Endothelial cell of umbilical vein (primary cell): ENCODE measurements at regions not wholly inside any gene's neighbourhood (a gene's known extent, or its start where the extent isn't known, plus 50 kb on each side); places are given as distances from the start of the nearest gene placed in this dataset.

Experiments
- POLR2A ChIP-seq: IDR thresholded peaks from 2 replicates; pipeline ENCODE4 v1.6.1; 2012; ENCODE audit warnings: low read depth, mild to moderate bottlenecking, control low read depth, low read length
- POLR2AphosphoS5 ChIP-seq: IDR thresholded peaks from 2 replicates; pipeline ENCODE4 v1.6.1; 2012; ENCODE audit warnings: low read depth, mild to moderate bottlenecking, control low read depth, low read length, moderate library complexity; ENCODE audit not compliant: insufficient read depth
- TF ChIP-seq, protein P1 (sequence below), 2 donors: IDR thresholded peaks; 1 replicate in 1 of 2; 2 replicates in 1 of 2; pipeline ENCODE4 v1.5.1; 2011; ENCODE audit warnings: low read length in 2 of 2, mild to moderate bottlenecking in 2 of 2, moderate library complexity in 2 of 2, control low read depth in 1 of 2, inconsistent platforms in 1 of 2, low read depth in 1 of 2; ENCODE audit not compliant: insufficient read depth in 1 of 2; ENCODE audit errors: extremely low read depth in 1 of 2

DNA sequence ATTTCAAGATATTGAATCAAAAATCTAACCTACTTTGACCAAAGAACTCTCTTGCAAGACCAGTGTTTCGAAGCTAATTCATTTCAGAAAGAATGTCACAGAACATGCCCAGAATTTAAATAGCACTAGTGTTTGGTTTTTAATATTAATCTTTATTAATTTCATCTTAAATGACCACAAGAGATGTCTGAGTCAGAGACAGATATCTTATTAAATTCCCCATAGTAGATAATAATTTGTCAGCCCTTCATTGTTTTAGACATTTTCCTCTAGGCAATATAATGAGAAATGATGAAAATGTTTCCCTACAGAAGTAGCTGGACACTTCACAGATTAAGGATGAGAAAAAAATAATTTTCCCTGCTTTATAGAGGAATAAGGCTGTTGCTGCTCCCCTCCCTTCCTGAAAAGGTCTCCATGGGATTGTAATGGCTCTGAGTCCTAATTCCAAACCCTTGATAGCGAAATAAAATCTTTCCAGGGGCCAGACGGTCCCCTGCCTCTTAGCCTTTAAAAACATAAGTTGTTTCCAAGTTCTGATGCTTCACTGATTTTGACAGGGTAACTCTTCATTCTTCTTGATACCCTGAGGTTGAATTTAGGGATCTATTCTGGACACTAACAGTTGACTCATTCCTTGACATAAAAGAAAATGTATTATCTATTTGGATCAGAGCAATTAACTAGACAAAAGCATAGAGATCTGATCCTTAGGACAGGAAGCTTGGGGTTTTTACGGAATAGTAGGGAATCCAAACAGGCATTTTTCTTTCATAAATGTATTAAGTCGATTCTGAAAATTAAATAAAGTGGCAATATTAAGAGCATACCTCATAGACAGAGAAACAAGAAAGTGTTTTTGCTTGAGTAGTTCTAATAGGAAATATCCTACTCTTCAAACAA lies 820.8 kb downstream of the BRINP3 start:
- TF ChIP-seq, protein P1, sequence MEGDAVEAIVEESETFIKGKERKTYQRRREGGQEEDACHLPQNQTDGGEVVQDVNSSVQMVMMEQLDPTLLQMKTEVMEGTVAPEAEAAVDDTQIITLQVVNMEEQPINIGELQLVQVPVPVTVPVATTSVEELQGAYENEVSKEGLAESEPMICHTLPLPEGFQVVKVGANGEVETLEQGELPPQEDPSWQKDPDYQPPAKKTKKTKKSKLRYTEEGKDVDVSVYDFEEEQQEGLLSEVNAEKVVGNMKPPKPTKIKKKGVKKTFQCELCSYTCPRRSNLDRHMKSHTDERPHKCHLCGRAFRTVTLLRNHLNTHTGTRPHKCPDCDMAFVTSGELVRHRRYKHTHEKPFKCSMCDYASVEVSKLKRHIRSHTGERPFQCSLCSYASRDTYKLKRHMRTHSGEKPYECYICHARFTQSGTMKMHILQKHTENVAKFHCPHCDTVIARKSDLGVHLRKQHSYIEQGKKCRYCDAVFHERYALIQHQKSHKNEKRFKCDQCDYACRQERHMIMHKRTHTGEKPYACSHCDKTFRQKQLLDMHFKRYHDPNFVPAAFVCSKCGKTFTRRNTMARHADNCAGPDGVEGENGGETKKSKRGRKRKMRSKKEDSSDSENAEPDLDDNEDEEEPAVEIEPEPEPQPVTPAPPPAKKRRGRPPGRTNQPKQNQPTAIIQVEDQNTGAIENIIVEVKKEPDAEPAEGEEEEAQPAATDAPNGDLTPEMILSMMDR (IDR thresholded peaks at IDR 0.05; ENCODE audit: extremely low read depth in 1 of 2, insufficient read depth in 1 of 2, low read depth in 1 of 2, low read length in 2 of 2): no peak
- TF ChIP-seq POLR2A (no peak), POLR2AphosphoS5 (no peak)
